ENCODE measurements at regions not wholly inside any gene's neighbourhood (a gene's known extent, or its start where the extent isn't known, plus 50 kb on each side); places are given as distances from the start of the nearest gene placed in this dataset.

GRCh38 chr14:84670796-84671195 is 859.1 kb upstream of the FLRT2 start:
- DNase-seq (ENCODE audit: low read depth): no peak

GRCh38 chr14:84671776-84672175 is 858.2 kb upstream of the FLRT2 start:
- no peak for DNase-seq (ENCODE audit: low read depth)

GRCh38 chr14:84674636-84675035 is 855.3 kb upstream of the FLRT2 start:
- no peak for DNase-seq (ENCODE audit: low read depth)

GRCh38 chr14:84686550-84686949 is 843.4 kb upstream of the FLRT2 start:
- no peak for DNase-seq (ENCODE audit: low read depth)

GRCh38 chr14:84688297-84689025 is 841.5 kb upstream of the FLRT2 start:
- no peak for DNase-seq (ENCODE audit: low read depth)

GRCh38 chr14:84694161-84694560 is 835.8 kb upstream of the FLRT2 start:
- no peak for DNase-seq (ENCODE audit: low read depth)

- no peak for DNase-seq (ENCODE audit: low read depth)
These were observed 825.3 kb upstream of the FLRT2 start for GRCh38 chr14:84704601-84705000.

- no peak for DNase-seq (ENCODE audit: low read depth)
These were observed 822.1 kb upstream of the FLRT2 start for GRCh38 chr14:84707830-84708229.

GRCh38 chr14:84708865-84709264 is 821.1 kb upstream of the FLRT2 start:
- no peak for DNase-seq (ENCODE audit: low read depth)

GRCh38 chr14:84726471-84726870 is 803.5 kb upstream of the FLRT2 start:
- no peak for DNase-seq (ENCODE audit: low read depth)

- DNase-seq (ENCODE audit: low read depth): no peak
These were observed 780.6 kb upstream of the FLRT2 start for GRCh38 chr14:84749191-84749955.

- DNase-seq (ENCODE audit: low read depth): no peak
These were observed 779.7 kb upstream of the FLRT2 start for GRCh38 chr14:84750284-84750683.

- DNase-seq (ENCODE audit: low read depth): no peak
These were observed 779.0 kb upstream of the FLRT2 start for GRCh38 chr14:84750763-84751554.

GRCh38 chr14:84751745-84752144 is 778.2 kb upstream of the FLRT2 start:
- DNase-seq (ENCODE audit: low read depth): no peak

- DNase-seq (ENCODE audit: low read depth): no peak
These were observed 769.3 kb upstream of the FLRT2 start for GRCh38 chr14:84760489-84761126.

GRCh38 chr14:84767434-84767833 is 762.5 kb upstream of the FLRT2 start:
- DNase-seq (ENCODE audit: low read depth): no peak

GRCh38 chr14:84770030-84770429 is 759.9 kb upstream of the FLRT2 start:
- no peak for DNase-seq (ENCODE audit: low read depth)

GRCh38 chr14:84777356-84777755 is 752.6 kb upstream of the FLRT2 start:
- no peak for DNase-seq (ENCODE audit: low read depth)

GRCh38 chr14:84782902-84783301 is 747.0 kb upstream of the FLRT2 start:
- DNase-seq (ENCODE audit: low read depth): no peak

- DNase-seq (ENCODE audit: low read depth): no peak
These were observed 746.4 kb upstream of the FLRT2 start for GRCh38 chr14:84783511-84783910.

- DNase-seq (ENCODE audit: low read depth): no peak
These were observed 743.9 kb upstream of the FLRT2 start for GRCh38 chr14:84785996-84786395.

GRCh38 chr14:84789012-84789411 is 740.9 kb upstream of the FLRT2 start:
- DNase-seq (ENCODE audit: low read depth): no peak
